ENCODE measurements at regions not wholly inside any gene's neighbourhood (a gene's known extent, or its start where the extent isn't known, plus 50 kb on each side); places are given as distances from the start of the nearest gene placed in this dataset.

GRCh38 chr13:104196611-104197010 is 1130.4 kb upstream of the SLC10A2 start:
- no peak for DNase-seq (ENCODE audit: low read depth)

GRCh38 chr13:104181526-104182231 is 1115.5 kb upstream of the SLC10A2 start:
- no peak for DNase-seq (ENCODE audit: low read depth)

- peak; percentile 1 for DNase-seq (ENCODE audit: low read depth)
Measured at GRCh38 chr13:104170980-104171555, 1104.9 kb upstream of the SLC10A2 start.

- no peak for DNase-seq (ENCODE audit: low read depth)
Measured at GRCh38 chr13:104163866-104164630, 1097.8 kb upstream of the SLC10A2 start.

GRCh38 chr13:104160536-104160935 is 1094.3 kb upstream of the SLC10A2 start:
- DNase-seq (ENCODE audit: low read depth): no peak

- peak; percentile 2 for DNase-seq (ENCODE audit: low read depth)
Measured at GRCh38 chr13:104143760-104144416, 1077.7 kb upstream of the SLC10A2 start.

GRCh38 chr13:104140552-104140951 is 1074.3 kb upstream of the SLC10A2 start:
- DNase-seq (ENCODE audit: low read depth): peak; percentile 70

GRCh38 chr13:104137416-104137815 is 1071.2 kb upstream of the SLC10A2 start:
- no peak for DNase-seq (ENCODE audit: low read depth)

GRCh38 chr13:104132849-104133248 is 1066.6 kb upstream of the SLC10A2 start:
- DNase-seq (ENCODE audit: low read depth): no peak

- no peak for DNase-seq (ENCODE audit: low read depth)
Measured at GRCh38 chr13:104114101-104114500, 1047.9 kb upstream of the SLC10A2 start.

- DNase-seq (ENCODE audit: low read depth): no peak
Measured at GRCh38 chr13:104111031-104111430, 1044.8 kb upstream of the SLC10A2 start.

GRCh38 chr13:104106705-104107393 is 1040.6 kb upstream of the SLC10A2 start:
- DNase-seq (ENCODE audit: low read depth): peak; percentile 23

GRCh38 chr13:104105418-104106355 is 1039.5 kb upstream of the SLC10A2 start:
- no peak for DNase-seq (ENCODE audit: low read depth)

- no peak for DNase-seq (ENCODE audit: low read depth)
Measured at GRCh38 chr13:104099750-104100149, 1033.5 kb upstream of the SLC10A2 start.

- no peak for DNase-seq (ENCODE audit: low read depth)
Measured at GRCh38 chr13:104098421-104098820, 1032.2 kb upstream of the SLC10A2 start.

- peak; percentile 30 for DNase-seq (ENCODE audit: low read depth)
Measured at GRCh38 chr13:104086759-104087158, 1020.5 kb upstream of the SLC10A2 start.

- no peak for DNase-seq (ENCODE audit: low read depth)
Measured at GRCh38 chr13:104086210-104086609, 1020.0 kb upstream of the SLC10A2 start.

GRCh38 chr13:104085611-104086010 is 1019.4 kb upstream of the SLC10A2 start:
- no peak for DNase-seq (ENCODE audit: low read depth)

- DNase-seq (ENCODE audit: low read depth): no peak
Measured at GRCh38 chr13:104074326-104074725, 1008.1 kb upstream of the SLC10A2 start.

GRCh38 chr13:104071806-104072205 is 1005.6 kb upstream of the SLC10A2 start:
- no peak for DNase-seq (ENCODE audit: low read depth)

GRCh38 chr13:104065328-104065727 is 999.1 kb upstream of the SLC10A2 start:
- no peak for DNase-seq (ENCODE audit: low read depth)

All from ELR (cell line).